ENCODE measurements at regions not wholly inside any gene's neighbourhood (a gene's known extent, or its start where the extent isn't known, plus 50 kb on each side); places are given as distances from the start of the nearest gene placed in this dataset.
"Not testable (repeated sequence)": the region's sequence is repeated elsewhere in the genome, so short reads cannot be mapped to it uniquely, and the experiment has no call there.

- TF ChIP-seq PKNOX1 (IDR thresholded peaks at IDR 0.05), result no peak
- CTCF ChIA-PET, result interaction anchor here (0.8 kb wide), 1 partner anchor 291 kb away, joined by 3 read pairs; no protein-coding TSS in a partner anchor
- POLR2A ChIA-PET, result no interaction called here
- no peak for DNase-seq (ENCODE audit: extremely low spot score)
Measured at GRCh38 chr10:15426558-15426957, 55.5 kb upstream of the FAM171A1 start.

- no peak for DNase-seq (ENCODE audit: extremely low spot score)
- ChIA-PET CTCF (interaction anchor here (0.8 kb wide), 1 partner anchor 292 kb away, joined by 3 read pairs; no protein-coding TSS in a partner anchor), POLR2A (no interaction called here)
- no peak for TF ChIP-seq BHLHE40 (IDR thresholded peaks at IDR 0.05; ENCODE audit: borderline replicate concordance)
- no peak for TF ChIP-seq SUZ12 (IDR thresholded peaks at IDR 0.05)
- TF ChIP-seq NFRKB (IDR thresholded peaks at IDR 0.05), result no peak
- TF ChIP-seq ARNT (IDR thresholded peaks at IDR 0.05), result no peak
- TF ChIP-seq ZNF384 (IDR thresholded peaks at IDR 0.05), result no peak
- no peak for TF ChIP-seq CTBP1 (IDR thresholded peaks at IDR 0.05; ENCODE audit: borderline replicate concordance)
- TF ChIP-seq TARDBP (IDR thresholded peaks at IDR 0.05), result no peak
- TF ChIP-seq FOXM1 (IDR thresholded peaks at IDR 0.05; ENCODE audit: borderline replicate concordance), result no peak
- no peak for TF ChIP-seq L3MBTL2 (conservative IDR thresholded peaks at IDR 0.05)
- TF ChIP-seq PKNOX1 (IDR thresholded peaks at IDR 0.05), result no peak
- no peak for TF ChIP-seq SP1 (IDR thresholded peaks at IDR 0.05)
- TF ChIP-seq FOXK2 (IDR thresholded peaks at IDR 0.05), result no peak
- no peak for TF ChIP-seq HDGF (IDR thresholded peaks at IDR 0.05; ENCODE audit: borderline replicate concordance)
- TF ChIP-seq LEF1 (IDR thresholded peaks at IDR 0.05; ENCODE audit: borderline replicate concordance), result no peak
- TF ChIP-seq ELF4 (IDR thresholded peaks at IDR 0.05), result no peak
- TF ChIP-seq FOXA1 (IDR thresholded peaks at IDR 0.05), result no peak
Measured at GRCh38 chr10:15426115-15426514, 55.0 kb upstream of the FAM171A1 start.

GRCh38 chr10:15421875-15422274 is 50.8 kb upstream of the FAM171A1 start:
- POLR2A ChIA-PET; DNase-seq (ENCODE audit: extremely low spot score); CTCF ChIA-PET: not testable (repeated sequence)
